ENCODE measurements at regions not wholly inside any gene's neighbourhood (a gene's known extent, or its start where the extent isn't known, plus 50 kb on each side); places are given as distances from the start of the nearest gene placed in this dataset.

- no peak for DNase-seq (ENCODE audit: low read depth)
- in situ Hi-C loops (cut with HindIII; ENCODE audit: low pct_unique_long_range_greater_than_20kb, low sequenced_read_pairs): no loop called here
These were observed 263.4 kb upstream of the MAN1A1 start for GRCh38 chr6:119612911-119613381.

GRCh38 chr6:119612176-119612891, 262.8 kb upstream of the MAN1A1 start:
- in situ Hi-C loops (cut with HindIII; ENCODE audit: low pct_unique_long_range_greater_than_20kb, low sequenced_read_pairs): no loop called here
- no peak for DNase-seq (ENCODE audit: low read depth)

GRCh38 chr6:119610754-119611153, 261.2 kb upstream of the MAN1A1 start:
- DNase-seq (ENCODE audit: low read depth): no peak
- in situ Hi-C loops (cut with HindIII; ENCODE audit: low pct_unique_long_range_greater_than_20kb, low sequenced_read_pairs): no loop called here

- in situ Hi-C loops (cut with HindIII; ENCODE audit: low pct_unique_long_range_greater_than_20kb, low sequenced_read_pairs): no loop called here
- no peak for DNase-seq (ENCODE audit: low read depth)
These were observed 260.7 kb upstream of the MAN1A1 start for GRCh38 chr6:119610265-119610664.

- in situ Hi-C loops (cut with HindIII; ENCODE audit: low pct_unique_long_range_greater_than_20kb, low sequenced_read_pairs): no loop called here
- no peak for DNase-seq (ENCODE audit: low read depth)
These were observed 260.3 kb upstream of the MAN1A1 start for GRCh38 chr6:119609865-119610264.

GRCh38 chr6:119608994-119609393, 259.4 kb upstream of the MAN1A1 start:
- in situ Hi-C loops (cut with HindIII; ENCODE audit: low pct_unique_long_range_greater_than_20kb, low sequenced_read_pairs): no loop called here
- no peak for DNase-seq (ENCODE audit: low read depth)

- in situ Hi-C loops (cut with HindIII; ENCODE audit: low pct_unique_long_range_greater_than_20kb, low sequenced_read_pairs): no loop called here
- DNase-seq (ENCODE audit: low read depth): no peak
These were observed 254.6 kb upstream of the MAN1A1 start for GRCh38 chr6:119604124-119604523.

- in situ Hi-C loops (cut with HindIII; ENCODE audit: low pct_unique_long_range_greater_than_20kb, low sequenced_read_pairs): no loop called here
These were observed 253.9 kb upstream of the MAN1A1 start for GRCh38 chr6:119603501-119603900.

GRCh38 chr6:119602215-119603178, 252.9 kb upstream of the MAN1A1 start:
- in situ Hi-C loops (cut with HindIII; ENCODE audit: low pct_unique_long_range_greater_than_20kb, low sequenced_read_pairs): no loop called here
- no peak for DNase-seq (ENCODE audit: low read depth)

More at GRCh38 chr6:119603501-119603900, 253.9 kb upstream of the MAN1A1 start:
- no peak for DNase-seq (ENCODE audit: low read depth)

GRCh38 chr6:119598883-119599282, 249.3 kb upstream of the MAN1A1 start:
- in situ Hi-C loops (cut with HindIII; ENCODE audit: low pct_unique_long_range_greater_than_20kb, low sequenced_read_pairs): no loop called here
- DNase-seq (ENCODE audit: low read depth): no peak

GRCh38 chr6:119594907-119595306, 245.3 kb upstream of the MAN1A1 start:
- in situ Hi-C loops (cut with HindIII; ENCODE audit: low pct_unique_long_range_greater_than_20kb, low sequenced_read_pairs): no loop called here
- no peak for DNase-seq (ENCODE audit: low read depth)

GRCh38 chr6:119591235-119591634, 241.7 kb upstream of the MAN1A1 start:
- in situ Hi-C loops (cut with HindIII; ENCODE audit: low pct_unique_long_range_greater_than_20kb, low sequenced_read_pairs): no loop called here

GRCh38 chr6:119590066-119590465, 240.5 kb upstream of the MAN1A1 start:
- in situ Hi-C loops (cut with HindIII; ENCODE audit: low pct_unique_long_range_greater_than_20kb, low sequenced_read_pairs): no loop called here
- DNase-seq (ENCODE audit: low read depth): no peak

More at GRCh38 chr6:119591235-119591634, 241.7 kb upstream of the MAN1A1 start:
- DNase-seq (ENCODE audit: low read depth): no peak

- in situ Hi-C loops (cut with HindIII; ENCODE audit: low pct_unique_long_range_greater_than_20kb, low sequenced_read_pairs): no loop called here
- peak; percentile 16 for DNase-seq (ENCODE audit: low read depth)
These were observed 238.0 kb upstream of the MAN1A1 start for GRCh38 chr6:119587537-119587936.

- no peak for DNase-seq (ENCODE audit: low read depth)
- in situ Hi-C loops (cut with HindIII; ENCODE audit: low pct_unique_long_range_greater_than_20kb, low sequenced_read_pairs): no loop called here
These were observed 236.8 kb upstream of the MAN1A1 start for GRCh38 chr6:119586250-119586882.

GRCh38 chr6:119584088-119584487, 234.5 kb upstream of the MAN1A1 start:
- in situ Hi-C loops (cut with HindIII; ENCODE audit: low pct_unique_long_range_greater_than_20kb, low sequenced_read_pairs): no loop called here

GRCh38 chr6:119581220-119581619, 231.7 kb upstream of the MAN1A1 start:
- in situ Hi-C loops (cut with HindIII; ENCODE audit: low pct_unique_long_range_greater_than_20kb, low sequenced_read_pairs): no loop called here
- no peak for DNase-seq (ENCODE audit: low read depth)

More at GRCh38 chr6:119584088-119584487, 234.5 kb upstream of the MAN1A1 start:
- DNase-seq (ENCODE audit: low read depth): no peak

GRCh38 chr6:119575721-119576120, 226.2 kb upstream of the MAN1A1 start:
- DNase-seq (ENCODE audit: low read depth): no peak
- in situ Hi-C loops (cut with HindIII; ENCODE audit: low pct_unique_long_range_greater_than_20kb, low sequenced_read_pairs): no loop called here

- in situ Hi-C loops (cut with HindIII; ENCODE audit: low pct_unique_long_range_greater_than_20kb, low sequenced_read_pairs): no loop called here
- no peak for DNase-seq (ENCODE audit: low read depth)
These were observed 219.0 kb upstream of the MAN1A1 start for GRCh38 chr6:119568580-119568979.
